H9 (cell line): ENCODE measurements at regions not wholly inside any gene's neighbourhood (a gene's known extent, or its start where the extent isn't known, plus 50 kb on each side); places are given as distances from the start of the nearest gene placed in this dataset.

ENCODE experiments used
- DNase-seq: peaks from one replicate; pipeline ENCODE4 v3.0.0-alpha.2; 2017
- H2AFZ ChIP-seq: one replicate; pipeline ENCODE4 v1.6.1; 2013; ENCODE audit warnings: mild to moderate bottlenecking, low read length, control low read depth, moderate library complexity
- H2AK5ac ChIP-seq: 2 replicates; pipeline ENCODE4 v1.6.1; 2013; ENCODE audit warnings: low read length, control low read depth, mixed read lengths; ENCODE audit not compliant: insufficient read length
- H2BK120ac ChIP-seq: one replicate; pipeline ENCODE4 v1.6.1; 2013; ENCODE audit warnings: low read depth, mild to moderate bottlenecking, low read length, control low read depth, inconsistent platforms; ENCODE audit not compliant: poor library complexity, severe bottlenecking
- H2BK12ac ChIP-seq: 2 replicates; pipeline ENCODE4 v1.6.1; 2013; ENCODE audit warnings: low read length, control low read depth, mixed read lengths, low read depth; ENCODE audit not compliant: insufficient read length
- H2BK15ac ChIP-seq: 2 replicates; pipeline ENCODE4 v1.6.1; 2013; ENCODE audit warnings: low read depth, low read length, control low read depth
- H2BK20ac ChIP-seq: one replicate; pipeline ENCODE4 v1.6.1; 2013; ENCODE audit warnings: low read depth, mild to moderate bottlenecking, low read length, control low read depth, inconsistent platforms; ENCODE audit not compliant: poor library complexity, severe bottlenecking
- H2BK5ac ChIP-seq: 2 replicates; pipeline ENCODE4 v1.6.1; 2013; ENCODE audit warnings: low read length, control low read depth, mixed read lengths; ENCODE audit not compliant: insufficient read length
- H3K14ac ChIP-seq: 2 replicates; pipeline ENCODE4 v1.6.1; 2013; ENCODE audit warnings: low read length, control low read depth; ENCODE audit not compliant: insufficient read depth
- H3K18ac ChIP-seq: 2 replicates; pipeline ENCODE4 v1.6.1; 2013; ENCODE audit warnings: low read depth, mild to moderate bottlenecking, mixed read lengths, low read length, control low read depth; ENCODE audit not compliant: insufficient read length
- H3K23ac ChIP-seq: 2 replicates; pipeline ENCODE4 v1.6.1; 2013; ENCODE audit warnings: low read length, control low read depth, mixed read lengths, low read depth; ENCODE audit not compliant: insufficient read length
- H3K23me2 ChIP-seq: 2 replicates; pipeline ENCODE4 v1.6.1; 2013; ENCODE audit warnings: low read depth, mild to moderate bottlenecking, mixed read lengths, low read length, control low read depth; ENCODE audit not compliant: insufficient read length, poor library complexity, severe bottlenecking
- H3K27ac ChIP-seq: 2 replicates; pipeline ENCODE4 v1.5.1; 2013; ENCODE audit warnings: low read length, control low read depth, mixed read lengths, low read depth; ENCODE audit not compliant: insufficient read length
- H3K27me3 ChIP-seq: 2 replicates; pipeline ENCODE4 v1.6.1; 2013; ENCODE audit warnings: low read length, control low read depth, inconsistent platforms; ENCODE audit not compliant: insufficient read depth
- H3K4ac ChIP-seq: 2 replicates; pipeline ENCODE4 v1.6.1; 2013; ENCODE audit warnings: low read depth, mild to moderate bottlenecking, control low read depth, inconsistent platforms, low read length, moderate library complexity
- H3K4me1 ChIP-seq: 2 replicates; pipeline ENCODE4 v1.6.1; 2013; ENCODE audit warnings: low read length, control low read depth, inconsistent platforms; ENCODE audit not compliant: insufficient read depth
- H3K4me2 ChIP-seq: 2 replicates; pipeline ENCODE4 v1.6.1; 2013; ENCODE audit warnings: low read length, control low read depth, mixed read lengths; ENCODE audit not compliant: insufficient read length, insufficient read depth
- H3K56ac ChIP-seq: 2 replicates; pipeline ENCODE4 v1.6.1; 2013; ENCODE audit warnings: low read depth, mild to moderate bottlenecking, mixed read lengths, low read length, control low read depth; ENCODE audit not compliant: insufficient read length
- H3K79me1 ChIP-seq: 2 replicates; pipeline ENCODE4 v1.6.1; 2013; ENCODE audit warnings: low read depth, mild to moderate bottlenecking, moderate library complexity, low read length, control low read depth, inconsistent platforms; ENCODE audit not compliant: insufficient read depth, poor library complexity, severe bottlenecking
- H3K79me2 ChIP-seq: 2 replicates; pipeline ENCODE4 v1.6.1; 2013; ENCODE audit warnings: low read length, control low read depth, inconsistent platforms; ENCODE audit not compliant: insufficient read depth
- H3K9ac ChIP-seq: 2 replicates; pipeline ENCODE4 v1.6.1; 2013; ENCODE audit warnings: low read length, control low read depth, mixed read lengths; ENCODE audit not compliant: insufficient read length; ENCODE audit errors: extremely low read depth
- H3K9me3 ChIP-seq: one replicate; pipeline ENCODE4 v1.6.1; 2013; ENCODE audit warnings: low read depth, low read length, inconsistent platforms; ENCODE audit not compliant: control insufficient read depth
- H3T11ph ChIP-seq: one replicate; pipeline ENCODE4 v1.6.1; 2013; ENCODE audit warnings: mild to moderate bottlenecking, low read length, control low read depth, inconsistent platforms
- H4K20me1 ChIP-seq: one replicate; pipeline ENCODE4 v1.6.1; 2013; ENCODE audit not compliant: control insufficient read depth, insufficient read length, insufficient read depth
- H4K5ac ChIP-seq: 2 replicates; pipeline ENCODE4 v1.6.1; 2013; ENCODE audit warnings: low read depth, mild to moderate bottlenecking, mixed read lengths, low read length, control low read depth; ENCODE audit not compliant: insufficient read length
- H4K8ac ChIP-seq: replicated peaks from 2 replicates; pipeline ENCODE4 v1.6.1; 2013; ENCODE audit warnings: low read length, control low read depth, mixed read lengths, low read depth; ENCODE audit not compliant: insufficient read length
- H4K91ac ChIP-seq: 2 replicates; pipeline ENCODE4 v1.6.1; 2013; ENCODE audit warnings: low read depth, mild to moderate bottlenecking, moderate library complexity, mixed read lengths, low read length, control low read depth; ENCODE audit not compliant: insufficient read length
- H3K27ac Mint-ChIP-seq, 3 experiments: 2 replicates in 2 of 3; 3 replicates in 1 of 3; pipeline ENCODE4 v1.8.0; 2020 to 2021; ENCODE audit warnings: mixed read lengths in 3 of 3, mild to moderate bottlenecking in 1 of 3, moderate library complexity in 1 of 3
- H3K27me3 Mint-ChIP-seq: 2 replicates; pipeline ENCODE4 v1.8.0; 2021; ENCODE audit warnings: low read depth, mild to moderate bottlenecking, moderate library complexity, mixed read lengths
- H3K36me3 Mint-ChIP-seq, 3 experiments: 2 replicates in 2 of 3; 3 replicates in 1 of 3; pipeline ENCODE4 v1.8.0; 2020 to 2021; ENCODE audit warnings: low read depth in 3 of 3, mixed read lengths in 3 of 3; ENCODE audit not compliant: insufficient read depth in 1 of 3
- H3K4me1 Mint-ChIP-seq, 2 experiments: 2 replicates each; pipeline ENCODE4 v1.8.0; 2020; ENCODE audit warnings: mixed read lengths in 2 of 2
- H3K4me3 Mint-ChIP-seq, 2 experiments: 2 replicates in 1 of 2; 3 replicates in 1 of 2; pipeline ENCODE4 v1.8.0; 2020 to 2021; ENCODE audit warnings: mild to moderate bottlenecking in 2 of 2, mixed read lengths in 2 of 2, moderate library complexity in 1 of 2
- H3K9me3 Mint-ChIP-seq, 2 experiments: 2 replicates in 1 of 2; 3 replicates in 1 of 2; pipeline ENCODE4 v1.8.0; 2020; ENCODE audit warnings: mild to moderate bottlenecking in 2 of 2, mixed read lengths in 2 of 2, moderate library complexity in 1 of 2
- CTCF ChIP-seq: fragments of 200-600 bp; sonication (generic); conservative IDR thresholded peaks from 3 replicates; pipeline ENCODE4 v1.8.0; 2021; ENCODE audit warnings: antibody characterized with exemption, mild to moderate bottlenecking
- WGBS: extraction: QIAGEN DNeasy Blood & Tissue Kit; methylation state at CpG from one replicate; pipeline ENCODE4 v1.1.7; 2013; ENCODE audit warnings: missing lambda C conversion rate, low lambda C conversion rate, mixed read lengths; ENCODE audit not compliant: insufficient read length; ENCODE audit errors: extremely low coverage; 5-methylcytosine and 5-hydroxymethylcytosine counted together

DNA sequence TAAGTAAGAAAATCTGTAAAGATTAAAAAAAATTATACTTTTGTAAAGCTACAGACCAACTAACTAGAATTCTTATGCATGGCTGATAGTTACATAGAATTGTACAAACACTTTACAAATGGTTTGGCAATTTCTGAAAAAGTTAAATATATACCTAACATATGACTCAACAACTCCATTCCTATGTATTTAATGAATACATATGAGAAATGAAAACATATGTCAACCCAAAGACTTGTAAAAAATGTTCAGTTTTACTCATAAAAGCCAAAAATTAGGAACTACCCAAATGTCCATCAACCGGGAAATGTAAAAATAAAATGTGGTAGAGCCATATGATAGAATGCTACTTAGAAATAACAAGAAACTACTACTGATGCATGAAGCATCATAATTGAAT is 152.6 kb upstream of the NRG3 start:
- Histone ChIP-seq H3K79me1 (no peaks in the 10 kb centered on the region), H3T11ph (no peak overlapping the region), H2BK5ac (no peak overlapping the region), H3K27me3 (no peaks in the 10 kb centered on the region), H3K4me2 (no peak overlapping the region), H3K14ac (no peak overlapping the region), H3K4ac (no peak overlapping the region), H2BK20ac (no peak overlapping the region), H4K5ac (no peak overlapping the region), H2BK12ac (no peak overlapping the region), H3K27ac (no peak overlapping the region), H4K8ac (no peak overlapping the region), H3K56ac (no peak overlapping the region), H2AFZ (no peak overlapping the region), H3K4me1 (no peaks in the 10 kb centered on the region), H3K79me2 (no peaks in the 10 kb centered on the region), H4K20me1 (no peaks in the 10 kb centered on the region), H3K18ac (no peak overlapping the region), H3K9ac (no peak overlapping the region), H2BK120ac (no peak overlapping the region), H3K9me3 (no peaks in the 10 kb centered on the region), H2BK15ac (no peak overlapping the region), H4K91ac (no peak overlapping the region), H3K23ac (no peak overlapping the region), H3K23me2 (no peaks in the 10 kb centered on the region), H2AK5ac (no peak overlapping the region)
- peaks cover 7% of the 10 kb centered on the region in 2 experiments; a peak in 3 of 4 replicates for H3K4me1 Mint-ChIP-seq
- H3K4me3 Mint-ChIP-seq: no peak overlapping the region
- DNase-seq: no peak
- H3K36me3 Mint-ChIP-seq: peaks cover 10 to 17% (median 12%) of the 10 kb centered on the region in 3 experiments
- peaks cover 14 to 17% of the 10 kb centered on the region in 2 experiments; a peak in 4 of 5 replicates for H3K9me3 Mint-ChIP-seq
- H3K27ac Mint-ChIP-seq: no peak overlapping the region
- no CpG with 5 or more reads among the region's 1 CpG for WGBS
- no peak for TF ChIP-seq CTCF
- no peaks in the 10 kb centered on the region; the same call in 1 of the 2 replicates for H3K27me3 Mint-ChIP-seq
